Natural killer cell (primary cell): ENCODE measurements at regions not wholly inside any gene's neighbourhood (a gene's known extent, or its start where the extent isn't known, plus 50 kb on each side); places are given as distances from the start of the nearest gene placed in this dataset.

Experiments used
- ATAC-seq, 3 donors: fragments of 150-1000 bp in 2 of 3; fragments of 200-7000 bp in 1 of 3; cut with Tn5 transposase; 1 replicate in 1 of 3; 2 replicates in 2 of 3; pipeline ENCODE4 v1.10.0; 2021; ENCODE audit warnings: mild to moderate bottlenecking in 2 of 3, moderate library complexity in 2 of 3
- DNase-seq, 2 donors: peaks; one replicate each; pipeline versions ENCODE4 v3.0.0 to v3.0.0-alpha.2; 2013 to 2021; ENCODE audit warnings: mixed read lengths in 1 of 2
- H3K27ac ChIP-seq: one replicate; pipeline ENCODE4 v1.5.1; 2013; ENCODE audit warnings: mild to moderate bottlenecking, low read length
- H3K27me3 ChIP-seq: one replicate; pipeline ENCODE4 v1.6.1; 2013; ENCODE audit warnings: low read length; ENCODE audit not compliant: control insufficient read depth, insufficient read depth
- H3K36me3 ChIP-seq: one replicate; pipeline ENCODE4 v1.6.1; 2013; ENCODE audit warnings: low read length; ENCODE audit not compliant: control insufficient read depth, insufficient read depth
- H3K4me1 ChIP-seq: one replicate; pipeline ENCODE4 v1.6.1; 2013; ENCODE audit warnings: low read length; ENCODE audit not compliant: control insufficient read depth, insufficient read depth
- H3K4me3 ChIP-seq: one replicate; pipeline ENCODE4 v1.5.1; 2013; ENCODE audit warnings: low read length
- H3K9me3 ChIP-seq: one replicate; pipeline ENCODE4 v1.6.1; 2013; ENCODE audit warnings: low read length; ENCODE audit not compliant: control insufficient read depth, insufficient read depth
- H3K27ac Mint-ChIP-seq, 2 donors: one replicate each; pipeline ENCODE4 v1.8.0; 2022; ENCODE audit warnings: mild to moderate bottlenecking in 2 of 2, mixed read lengths in 2 of 2, moderate library complexity in 1 of 2
- H3K27me3 Mint-ChIP-seq, 2 donors: one replicate each; pipeline ENCODE4 v1.8.0; 2022; ENCODE audit warnings: low read depth in 2 of 2, mixed read lengths in 2 of 2
- H3K36me3 Mint-ChIP-seq: one replicate; pipeline ENCODE4 v1.8.0; 2022; ENCODE audit warnings: mixed read lengths
- H3K4me1 Mint-ChIP-seq, 2 donors: one replicate each; pipeline ENCODE4 v1.8.0; 2022; ENCODE audit warnings: mixed read lengths in 2 of 2
- H3K4me3 Mint-ChIP-seq: one replicate; pipeline ENCODE4 v1.8.0; 2022; ENCODE audit warnings: mild to moderate bottlenecking, moderate library complexity, mixed read lengths
- H3K9me3 Mint-ChIP-seq, 2 donors: one replicate each; pipeline ENCODE4 v1.8.0; 2022; ENCODE audit warnings: mixed read lengths in 2 of 2
- CTCF ChIP-seq: fragments of 200-600 bp; IDR thresholded peaks from one replicate; pipeline ENCODE4 v1.8.0; 2022; ENCODE audit warnings: antibody characterized with exemption
- WGBS: methylation state at CpG from one replicate; pipeline ENCODE4 v1.1.7; 2013; ENCODE audit warnings: missing lambda C conversion rate; ENCODE audit not compliant: insufficient coverage; 5-methylcytosine and 5-hydroxymethylcytosine counted together
- intact Hi-C: fragments of 100-400 bp; cut with micrococcal nuclease; formaldehyde crosslinking; loops from one replicate; pipeline ENCODE4 v1.14.2; 2022

GRCh38 chr15:68871507-68871906, 50.8 kb upstream of the ANP32A start:
- H3K27ac ChIP-seq: no peak overlapping the region
- intact Hi-C loops: no loop called here
- H3K4me1 ChIP-seq: peaks cover 6% of the 10 kb centered on the region
- Mint-ChIP-seq H3K4me1 (peaks cover 0 to 6% of the 10 kb centered on the region in 2 donors), H3K9me3 (no peaks in the 10 kb centered on the region), H3K36me3 (no peaks in the 10 kb centered on the region), H3K4me3 (no peak overlapping the region), H3K27me3 (peaks cover 8 to 26% of the 10 kb centered on the region in 2 donors), H3K27ac (no peak overlapping the region)
- H3K9me3 ChIP-seq: no peaks in the 10 kb centered on the region
- DNase-seq: no peak
- H3K36me3 ChIP-seq: no peaks in the 10 kb centered on the region
- no peak overlapping the region for H3K4me3 ChIP-seq
- H3K27me3 ChIP-seq: peaks cover 3% of the 10 kb centered on the region
- ATAC-seq: no peak
- no peak for TF ChIP-seq CTCF

- Mint-ChIP-seq H3K9me3 (no peaks in the 10 kb centered on the region), H3K27ac (no peak overlapping the region), H3K4me3 (no peak overlapping the region), H3K4me1 (peaks cover 0 to 6% of the 10 kb centered on the region in 2 donors), H3K36me3 (no peaks in the 10 kb centered on the region), H3K27me3 (peaks cover 12 to 32% of the 10 kb centered on the region in 2 donors)
- ATAC-seq (no peak), DNase-seq (no peak)
- intact Hi-C loops: loop anchor here (1.0 to 2.0 kb wide), 3 partner anchors 91 to 324 kb away; no protein-coding TSS in a partner anchor
- H3K27ac ChIP-seq: no peak overlapping the region
- H3K27me3 ChIP-seq: peaks cover 3% of the 10 kb centered on the region
- H3K4me3 ChIP-seq: no peak overlapping the region
- H3K9me3 ChIP-seq: no peaks in the 10 kb centered on the region
- peaks cover 6% of the 10 kb centered on the region for H3K4me1 ChIP-seq
- 82% methylated on average over 7 of the region's 7 CpGs for WGBS
- H3K36me3 ChIP-seq: no peaks in the 10 kb centered on the region
- TF ChIP-seq CTCF: no peak
Observed at GRCh38 chr15:68874788-68875187, 54.1 kb upstream of the ANP32A start.

GRCh38 chr15:68875377-68876116, 54.8 kb upstream of the SPESP1 start:
- Histone ChIP-seq H3K4me1 (peaks cover 6% of the 10 kb centered on the region), H3K27me3 (peaks cover 3% of the 10 kb centered on the region), H3K27ac (no peak overlapping the region), H3K4me3 (no peak overlapping the region), H3K36me3 (no peaks in the 10 kb centered on the region), H3K9me3 (no peaks in the 10 kb centered on the region)
- DNase-seq: peak; percentile 87 to 93
- H3K4me1 Mint-ChIP-seq: peaks cover 0 to 6% of the 10 kb centered on the region in 2 donors
- H3K9me3 Mint-ChIP-seq: no peaks in the 10 kb centered on the region
- H3K36me3 Mint-ChIP-seq: no peaks in the 10 kb centered on the region
- no peak overlapping the region for H3K4me3 Mint-ChIP-seq
- intact Hi-C loops: loop anchor here (1.0 to 2.0 kb wide), 4 partner anchors 92 to 325 kb away; no protein-coding TSS in a partner anchor
- ATAC-seq: peak; percentile 79 to 88 (median 87)
- H3K27me3 Mint-ChIP-seq: peaks cover 12 to 27% of the 10 kb centered on the region in 2 donors
- TF ChIP-seq CTCF: peak; percentile 79
- H3K27ac Mint-ChIP-seq: no peak overlapping the region
- 26% methylated on average over 31 of the region's 31 CpGs for WGBS

- ATAC-seq (no peak), DNase-seq (no peak)
- Mint-ChIP-seq H3K27me3 (peaks cover 12 to 19% of the 10 kb centered on the region in 2 donors), H3K27ac (no peak overlapping the region), H3K9me3 (no peaks in the 10 kb centered on the region), H3K36me3 (no peaks in the 10 kb centered on the region), H3K4me1 (peaks cover 0 to 6% of the 10 kb centered on the region in 2 donors), H3K4me3 (no peak overlapping the region)
- no peak overlapping the region for H3K4me3 ChIP-seq
- H3K36me3 ChIP-seq: no peaks in the 10 kb centered on the region
- no peak for TF ChIP-seq CTCF
- WGBS: 82% methylated on average over 2 of the region's 5 CpGs
- H3K9me3 ChIP-seq: no peaks in the 10 kb centered on the region
- intact Hi-C loops: no loop called here
- no peak overlapping the region for H3K27ac ChIP-seq
- H3K4me1 ChIP-seq: peaks cover 6% of the 10 kb centered on the region
- H3K27me3 ChIP-seq: peaks cover 3% of the 10 kb centered on the region
Observed at GRCh38 chr15:68877626-68878025, 52.7 kb upstream of the SPESP1 start.
